ENCODE measurements at regions not wholly inside any gene's neighbourhood (a gene's known extent, or its start where the extent isn't known, plus 50 kb on each side); places are given as distances from the start of the nearest gene placed in this dataset.
"Not testable (repeated sequence)": the region's sequence is repeated elsewhere in the genome, so short reads cannot be mapped to it uniquely, and the experiment has no call there.

- no peaks in the 10 kb centered on the region for H3K36me3 Mint-ChIP-seq (ENCODE audit: insufficient read depth)
- H3K27me3 Mint-ChIP-seq: no peaks in the 10 kb centered on the region
- H3K4me3 Mint-ChIP-seq: no peak overlapping the region
- no peaks in the 10 kb centered on the region for H3K4me1 Mint-ChIP-seq (ENCODE audit: low read depth in 2 of 2)
- no peak for DNase-seq
- H3K9me3 Mint-ChIP-seq: no peaks in the 10 kb centered on the region
- no peak for ATAC-seq (replicated peaks)
- H3K27ac Mint-ChIP-seq: no peak overlapping the region
These were observed 606.0 kb upstream of the HTR1E start for GRCh38 chr6:86331265-86331840.

DNA sequence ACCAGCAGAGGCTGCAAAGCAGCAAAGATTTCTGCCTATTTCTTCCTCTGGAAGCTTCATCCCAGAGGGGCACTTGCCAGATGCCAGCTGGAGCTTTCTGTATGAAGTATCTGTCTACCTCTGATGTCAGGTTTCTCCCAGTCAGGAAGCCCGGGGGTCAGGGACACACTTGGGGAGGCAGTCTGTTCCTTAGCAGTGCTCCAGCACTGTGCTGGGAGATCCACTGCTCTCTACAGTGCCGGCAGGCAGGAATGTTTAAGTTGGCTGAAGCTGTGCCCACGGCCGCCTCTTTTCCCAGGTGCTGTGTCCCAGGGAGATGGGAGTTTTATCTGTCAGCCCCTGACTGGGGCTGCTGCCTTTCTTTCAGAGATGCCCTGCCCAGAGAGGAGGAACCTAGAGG is 631.1 kb upstream of the HTR1E start:
- Mint-ChIP-seq H3K4me3 (no peak overlapping the region), H3K27me3 (no peaks in the 10 kb centered on the region), H3K36me3 (ENCODE audit: insufficient read depth) (no peaks in the 10 kb centered on the region), H3K9me3 (peaks cover 12 to 29% of the 10 kb centered on the region in 2 donors), H3K4me1 (ENCODE audit: low read depth in 2 of 2) (no peaks in the 10 kb centered on the region), H3K27ac (no peak overlapping the region)
- no peak for ATAC-seq (replicated peaks)
- DNase-seq: no peak

GRCh38 chr6:86285876-86286275 is 643.2 kb upstream of the SYNCRIP start:
- DNase-seq: no peak
- ATAC-seq (replicated peaks): no peak
- Mint-ChIP-seq H3K36me3 (ENCODE audit: insufficient read depth) (no peaks in the 10 kb centered on the region), H3K4me1 (ENCODE audit: low read depth in 2 of 2) (no peaks in the 10 kb centered on the region), H3K9me3 (peaks cover 11 to 13% of the 10 kb centered on the region in 2 donors), H3K27ac (no peak overlapping the region), H3K27me3 (no peaks in the 10 kb centered on the region), H3K4me3 (no peak overlapping the region)

- not testable (repeated sequence) for H3K27ac Mint-ChIP-seq; H3K27me3 Mint-ChIP-seq; H3K4me3 Mint-ChIP-seq; H3K36me3 Mint-ChIP-seq (ENCODE audit: insufficient read depth); ATAC-seq (replicated peaks); DNase-seq; H3K4me1 Mint-ChIP-seq (ENCODE audit: low read depth in 2 of 2)
- H3K9me3 Mint-ChIP-seq: peaks cover 11 to 16% of the 10 kb centered on the region in 2 donors
These were observed 642.3 kb upstream of the SYNCRIP start for GRCh38 chr6:86284809-86285480.

- H3K4me1 Mint-ChIP-seq (ENCODE audit: low read depth in 2 of 2); H3K4me3 Mint-ChIP-seq; DNase-seq; ATAC-seq (replicated peaks); H3K27me3 Mint-ChIP-seq; H3K27ac Mint-ChIP-seq; H3K36me3 Mint-ChIP-seq (ENCODE audit: insufficient read depth): not testable (repeated sequence)
- H3K9me3 Mint-ChIP-seq: peaks cover 11 to 16% of the 10 kb centered on the region in 2 donors
These were observed 640.9 kb upstream of the SYNCRIP start for GRCh38 chr6:86283596-86283995.

GRCh38 chr6:86276056-86276455 is 633.4 kb upstream of the SYNCRIP start:
- Mint-ChIP-seq H3K4me1 (ENCODE audit: low read depth in 2 of 2) (no peaks in the 10 kb centered on the region), H3K4me3 (no peak overlapping the region), H3K36me3 (ENCODE audit: insufficient read depth) (no peaks in the 10 kb centered on the region), H3K9me3 (peaks cover 5% of the 10 kb centered on the region in 2 donors), H3K27me3 (no peaks in the 10 kb centered on the region), H3K27ac (no peak overlapping the region)
- no peak for ATAC-seq (replicated peaks)
- DNase-seq: no peak

DNA sequence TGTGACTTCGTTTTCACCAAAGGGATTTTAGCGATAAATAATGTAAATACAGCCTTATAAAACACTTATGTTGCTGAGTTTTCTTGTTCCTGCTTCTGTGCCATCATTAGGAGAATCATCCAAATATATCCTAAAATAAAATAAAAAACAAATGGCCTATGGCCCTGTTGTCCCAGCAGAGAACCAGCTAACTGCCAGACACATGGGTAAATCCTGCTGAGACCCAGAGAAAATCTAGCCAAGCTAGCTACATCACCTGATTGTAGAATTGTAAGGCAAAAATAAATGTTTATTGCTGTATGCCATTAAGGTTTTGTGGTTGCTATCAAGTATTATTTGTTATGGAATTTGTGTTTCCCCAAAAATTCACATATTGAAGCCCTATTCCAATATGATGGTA is 631.2 kb upstream of the SYNCRIP start:
- Mint-ChIP-seq H3K27ac (no peak overlapping the region), H3K9me3 (peaks cover 0 to 5% of the 10 kb centered on the region in 2 donors), H3K27me3 (no peaks in the 10 kb centered on the region), H3K4me1 (ENCODE audit: low read depth in 2 of 2) (no peaks in the 10 kb centered on the region), H3K4me3 (no peak overlapping the region), H3K36me3 (ENCODE audit: insufficient read depth) (no peaks in the 10 kb centered on the region)
- no peak for ATAC-seq (replicated peaks)
- no peak for DNase-seq

DNA sequence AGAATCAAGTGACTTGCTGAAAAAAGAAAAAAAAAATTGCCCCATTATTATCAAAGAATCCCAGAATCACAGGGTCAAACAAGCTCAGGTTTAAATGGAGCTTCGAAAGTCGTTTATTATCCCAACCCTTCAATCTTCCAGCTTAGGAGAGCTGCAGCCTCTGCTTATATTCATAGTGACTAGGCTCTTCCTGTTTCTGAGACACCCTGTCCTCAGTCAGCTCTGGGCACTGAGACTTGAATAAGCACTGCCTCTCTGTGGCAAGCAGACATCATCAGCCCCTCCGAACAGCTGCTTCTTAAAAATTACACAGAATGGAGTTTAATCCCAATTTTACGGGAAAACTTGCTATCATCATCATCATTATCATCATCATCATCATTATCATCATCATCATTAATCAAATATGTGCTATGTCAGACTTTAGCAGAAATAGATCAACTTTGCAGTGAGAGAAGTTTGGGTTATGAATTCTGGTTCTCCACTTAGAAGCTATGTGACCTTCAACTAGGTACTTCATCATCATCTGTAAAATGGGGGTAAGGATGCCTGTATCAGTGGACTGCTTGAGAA is 614.0 kb upstream of the SYNCRIP start:
- Mint-ChIP-seq H3K9me3 (peaks cover 2 to 18% of the 10 kb centered on the region in 2 donors), H3K4me1 (ENCODE audit: low read depth in 2 of 2) (no peaks in the 10 kb centered on the region), H3K27me3 (no peaks in the 10 kb centered on the region), H3K27ac (no peak overlapping the region), H3K36me3 (ENCODE audit: insufficient read depth) (no peaks in the 10 kb centered on the region), H3K4me3 (no peak overlapping the region)
- no peak for ATAC-seq (replicated peaks)
- no peak for DNase-seq

DNA sequence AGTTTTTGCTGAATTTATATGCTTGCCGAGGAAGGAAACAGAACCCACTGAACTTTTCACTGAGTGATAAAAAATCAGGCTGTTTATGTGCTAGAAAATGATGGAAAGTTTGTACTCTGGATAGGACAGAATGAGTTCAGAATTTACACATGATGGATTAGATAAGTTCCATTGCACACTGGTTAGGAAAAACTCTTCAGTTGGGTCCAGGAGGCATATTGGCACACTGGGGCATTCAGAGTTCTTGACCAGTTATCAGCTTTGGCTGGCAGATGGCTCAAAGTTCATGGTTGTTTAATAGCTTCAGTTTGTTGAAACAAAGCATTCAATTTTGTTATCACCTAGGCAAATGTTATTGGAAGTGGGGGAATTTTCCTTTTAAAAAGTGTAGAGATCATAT is 613.3 kb upstream of the SYNCRIP start:
- H3K9me3 Mint-ChIP-seq: peaks cover 3 to 17% of the 10 kb centered on the region in 2 donors
- ATAC-seq (replicated peaks): no peak
- no peaks in the 10 kb centered on the region for H3K27me3 Mint-ChIP-seq
- H3K36me3 Mint-ChIP-seq (ENCODE audit: insufficient read depth): no peaks in the 10 kb centered on the region
- H3K4me3 Mint-ChIP-seq: no peak overlapping the region
- no peak for DNase-seq
- no peaks in the 10 kb centered on the region for H3K4me1 Mint-ChIP-seq (ENCODE audit: low read depth in 2 of 2)
- H3K27ac Mint-ChIP-seq: no peak overlapping the region

DNA sequence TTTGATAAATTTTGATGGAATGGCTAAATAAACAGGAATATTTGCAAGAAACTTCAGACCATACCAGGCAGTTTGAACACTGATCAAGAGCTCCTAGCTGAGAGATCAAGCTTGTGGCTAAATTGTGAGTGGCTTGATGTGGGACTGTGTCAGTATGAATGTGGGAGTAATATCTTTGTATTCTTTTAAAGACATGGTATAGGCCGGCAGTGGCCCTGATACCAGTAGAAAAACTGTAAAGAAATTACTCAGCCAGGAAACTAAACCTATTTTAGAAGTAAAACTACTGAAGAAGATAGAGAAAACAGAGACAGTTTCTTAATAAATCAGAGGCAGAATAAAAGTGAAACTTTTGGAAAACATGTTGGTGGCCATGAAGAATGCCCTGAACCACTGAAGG is 608.4 kb upstream of the SYNCRIP start:
- ATAC-seq (replicated peaks) (no peak), DNase-seq (no peak)
- no peaks in the 10 kb centered on the region for H3K27me3 Mint-ChIP-seq
- H3K4me3 Mint-ChIP-seq: no peak overlapping the region
- peaks cover 5 to 27% of the 10 kb centered on the region in 2 donors for H3K9me3 Mint-ChIP-seq
- no peaks in the 10 kb centered on the region for H3K36me3 Mint-ChIP-seq (ENCODE audit: insufficient read depth)
- no peaks in the 10 kb centered on the region for H3K4me1 Mint-ChIP-seq (ENCODE audit: low read depth in 2 of 2)
- H3K27ac Mint-ChIP-seq: no peak overlapping the region

GRCh38 chr6:86217906-86218305 is 575.2 kb upstream of the SYNCRIP start:
- no peak for ATAC-seq (replicated peaks)
- H3K4me1 Mint-ChIP-seq (ENCODE audit: low read depth in 2 of 2): no peaks in the 10 kb centered on the region
- no peaks in the 10 kb centered on the region for H3K36me3 Mint-ChIP-seq (ENCODE audit: insufficient read depth)
- DNase-seq: no peak
- no peak overlapping the region for H3K27ac Mint-ChIP-seq
- no peak overlapping the region for H3K4me3 Mint-ChIP-seq
- H3K9me3 Mint-ChIP-seq: no peaks in the 10 kb centered on the region
- no peaks in the 10 kb centered on the region for H3K27me3 Mint-ChIP-seq

GRCh38 chr6:86215323-86215722 is 572.6 kb upstream of the SYNCRIP start:
- H3K4me3 Mint-ChIP-seq: no peak overlapping the region
- H3K27me3 Mint-ChIP-seq: no peaks in the 10 kb centered on the region
- no peaks in the 10 kb centered on the region for H3K9me3 Mint-ChIP-seq
- no peaks in the 10 kb centered on the region for H3K4me1 Mint-ChIP-seq (ENCODE audit: low read depth in 2 of 2)
- no peak for DNase-seq
- H3K27ac Mint-ChIP-seq: no peak overlapping the region
- no peak for ATAC-seq (replicated peaks)
- H3K36me3 Mint-ChIP-seq (ENCODE audit: insufficient read depth): no peaks in the 10 kb centered on the region

GRCh38 chr6:86205980-86206379 is 563.3 kb upstream of the SYNCRIP start:
- no peak for DNase-seq
- Mint-ChIP-seq H3K36me3 (ENCODE audit: insufficient read depth) (no peaks in the 10 kb centered on the region), H3K9me3 (peaks cover under 1 to 13% of the 10 kb centered on the region in 2 donors), H3K4me3 (no peak overlapping the region), H3K27ac (no peak overlapping the region), H3K4me1 (ENCODE audit: low read depth in 2 of 2) (no peaks in the 10 kb centered on the region), H3K27me3 (no peaks in the 10 kb centered on the region)
- no peak for ATAC-seq (replicated peaks)

- DNase-seq (no peak), ATAC-seq (replicated peaks) (no peak)
- Mint-ChIP-seq H3K9me3 (peaks cover 10% of the 10 kb centered on the region in 2 donors), H3K27me3 (no peaks in the 10 kb centered on the region), H3K4me3 (no peak overlapping the region), H3K27ac (no peak overlapping the region), H3K36me3 (ENCODE audit: insufficient read depth) (no peaks in the 10 kb centered on the region), H3K4me1 (ENCODE audit: low read depth in 2 of 2) (no peaks in the 10 kb centered on the region)
These were observed 560.4 kb upstream of the SYNCRIP start for GRCh38 chr6:86203044-86203443.
